Cardiac muscle cell (in vitro differentiated cells and primary cell): ENCODE measurements at regions not wholly inside any gene's neighbourhood (a gene's known extent, or its start where the extent isn't known, plus 50 kb on each side); places are given as distances from the start of the nearest gene placed in this dataset.
"Not testable (repeated sequence)": the region's sequence is repeated elsewhere in the genome, so short reads cannot be mapped to it uniquely, and the experiment has no call there.

Source experiments
- DNase-seq, 2 donors: peaks; one replicate each; pipeline versions ENCODE4 v3.0.0 to v3.0.0-alpha.2; 2010 to 2017; ENCODE audit warnings: low read depth in 1 of 2, low spot score in 1 of 2
- H3K27ac ChIP-seq: fragments of 200-600 bp; sonication (generic); 2 replicates; pipeline ENCODE4 v1.5.1; 2016
- H3K27me3 ChIP-seq: fragments of 200-600 bp; sonication (generic); 2 replicates; pipeline ENCODE4 v1.6.0; 2016; ENCODE audit warnings: control low read depth
- H3K36me3 ChIP-seq: fragments of 200-600 bp; sonication (generic); 2 replicates; pipeline ENCODE4 v1.5.1; 2016; ENCODE audit warnings: control low read depth
- H3K4me1 ChIP-seq: fragments of 200-600 bp; sonication (generic); 2 replicates; pipeline ENCODE4 v1.8.1; 2017; ENCODE audit warnings: low read depth, mild to moderate bottlenecking, mixed run types
- H3K4me3 ChIP-seq: fragments of 200-600 bp; sonication (generic); 2 replicates; pipeline ENCODE4 v1.5.1; 2016; ENCODE audit warnings: mild to moderate bottlenecking
- H3K9me3 ChIP-seq: fragments of 200-600 bp; sonication (generic); 2 replicates; pipeline ENCODE4 v1.5.1; 2017; ENCODE audit warnings: low read depth, mild to moderate bottlenecking, control low read depth
- TF ChIP-seq, protein P1 (sequence below): IDR thresholded peaks from 2 replicates; pipeline ENCODE4 v1.5.1; 2012; ENCODE audit warnings: low read depth, mild to moderate bottlenecking, low read length

DNA sequence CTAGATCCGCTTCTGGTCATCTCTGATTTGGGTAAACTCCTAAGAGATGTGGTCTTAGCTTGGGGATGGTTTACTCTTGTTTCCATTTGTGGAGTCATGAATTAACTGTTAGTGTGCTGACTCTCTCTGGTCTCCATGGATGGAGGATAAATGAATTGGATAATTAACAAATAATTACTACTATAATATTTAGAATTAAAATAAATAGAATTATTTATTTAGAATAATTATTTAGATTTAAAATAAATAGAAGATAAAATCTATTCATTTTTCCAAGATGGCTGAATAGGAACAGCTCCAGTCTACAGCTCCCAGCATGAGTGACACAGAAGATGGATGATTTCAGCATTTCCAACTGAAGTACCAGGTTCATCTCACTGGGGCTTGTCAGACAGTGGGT is 1587.4 kb upstream of the AGA start:
- no peaks in the 10 kb centered on the region for H3K4me1 ChIP-seq
- no peaks in the 10 kb centered on the region for H3K27me3 ChIP-seq
- TF ChIP-seq, protein P1, sequence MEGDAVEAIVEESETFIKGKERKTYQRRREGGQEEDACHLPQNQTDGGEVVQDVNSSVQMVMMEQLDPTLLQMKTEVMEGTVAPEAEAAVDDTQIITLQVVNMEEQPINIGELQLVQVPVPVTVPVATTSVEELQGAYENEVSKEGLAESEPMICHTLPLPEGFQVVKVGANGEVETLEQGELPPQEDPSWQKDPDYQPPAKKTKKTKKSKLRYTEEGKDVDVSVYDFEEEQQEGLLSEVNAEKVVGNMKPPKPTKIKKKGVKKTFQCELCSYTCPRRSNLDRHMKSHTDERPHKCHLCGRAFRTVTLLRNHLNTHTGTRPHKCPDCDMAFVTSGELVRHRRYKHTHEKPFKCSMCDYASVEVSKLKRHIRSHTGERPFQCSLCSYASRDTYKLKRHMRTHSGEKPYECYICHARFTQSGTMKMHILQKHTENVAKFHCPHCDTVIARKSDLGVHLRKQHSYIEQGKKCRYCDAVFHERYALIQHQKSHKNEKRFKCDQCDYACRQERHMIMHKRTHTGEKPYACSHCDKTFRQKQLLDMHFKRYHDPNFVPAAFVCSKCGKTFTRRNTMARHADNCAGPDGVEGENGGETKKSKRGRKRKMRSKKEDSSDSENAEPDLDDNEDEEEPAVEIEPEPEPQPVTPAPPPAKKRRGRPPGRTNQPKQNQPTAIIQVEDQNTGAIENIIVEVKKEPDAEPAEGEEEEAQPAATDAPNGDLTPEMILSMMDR: no peak

DNA sequence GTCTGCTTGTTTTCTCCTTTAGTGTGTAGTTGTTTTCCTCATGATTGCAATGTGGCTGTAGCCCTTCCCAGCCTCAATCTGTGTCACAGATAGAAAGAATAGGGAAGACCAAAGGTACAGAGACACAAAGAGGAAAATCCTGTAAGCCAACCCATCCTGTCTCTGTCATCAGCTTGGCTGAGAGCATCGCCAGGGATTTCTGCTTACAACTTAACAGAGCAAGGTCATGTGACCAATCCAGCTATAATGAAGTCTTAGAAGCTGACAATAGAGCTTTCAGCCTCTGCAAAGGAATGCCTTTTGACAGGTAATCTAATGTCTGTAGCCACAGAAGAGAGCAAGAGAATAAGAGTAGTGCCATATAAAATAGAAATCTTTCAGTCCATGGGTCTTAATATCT is 1598.0 kb upstream of the AGA start:
- no peaks in the 10 kb centered on the region for H3K4me1 ChIP-seq
- H3K36me3 ChIP-seq: no peaks in the 10 kb centered on the region
- no peak for DNase-seq
- H3K9me3 ChIP-seq: no peaks in the 10 kb centered on the region
- H3K27me3 ChIP-seq: no peaks in the 10 kb centered on the region
- H3K4me3 ChIP-seq: no peak overlapping the region
- TF ChIP-seq, protein P1: no peak
- no peak overlapping the region for H3K27ac ChIP-seq

More for the DNA sequence above, 1587.4 kb upstream of the AGA start:
- Histone ChIP-seq H3K36me3 (no peaks in the 10 kb centered on the region), H3K27ac (no peak overlapping the region), H3K9me3 (no peaks in the 10 kb centered on the region), H3K4me3 (no peak overlapping the region)
- no peak for DNase-seq

DNA sequence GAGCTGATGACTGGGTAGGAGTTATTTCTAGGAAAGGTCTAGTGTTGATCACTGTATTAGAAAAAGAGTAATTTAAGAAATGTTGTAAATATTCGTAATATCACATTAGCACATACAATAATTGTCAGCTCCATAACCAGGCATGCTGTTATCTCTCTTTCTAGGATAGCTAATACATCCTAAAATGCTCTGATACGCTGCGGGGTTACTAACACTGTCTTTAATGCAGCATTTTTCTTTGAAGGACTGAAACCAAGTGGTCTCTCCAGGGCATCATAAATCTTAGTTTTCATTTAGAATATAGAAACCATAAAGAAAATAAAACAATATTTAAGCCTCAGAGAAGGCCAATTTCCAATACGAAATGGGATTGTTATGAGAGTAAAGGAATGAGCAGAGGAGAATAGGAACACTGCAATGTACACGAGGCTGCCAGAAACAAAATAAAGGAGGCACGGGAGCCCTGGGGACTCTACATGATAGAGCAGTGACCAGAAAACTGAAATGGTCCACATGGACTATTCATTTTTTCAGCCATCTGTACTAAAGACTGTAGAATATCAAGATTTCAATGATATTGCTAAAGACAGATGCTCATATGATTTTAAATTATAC is 1606.7 kb upstream of the AGA start:
- Histone ChIP-seq H3K27me3 (no peaks in the 10 kb centered on the region), H3K9me3 (no peaks in the 10 kb centered on the region), H3K4me1 (no peaks in the 10 kb centered on the region), H3K36me3 (no peaks in the 10 kb centered on the region), H3K4me3 (no peak overlapping the region), H3K27ac (no peak overlapping the region)
- DNase-seq: no peak
- TF ChIP-seq, protein P1: no peak

DNA sequence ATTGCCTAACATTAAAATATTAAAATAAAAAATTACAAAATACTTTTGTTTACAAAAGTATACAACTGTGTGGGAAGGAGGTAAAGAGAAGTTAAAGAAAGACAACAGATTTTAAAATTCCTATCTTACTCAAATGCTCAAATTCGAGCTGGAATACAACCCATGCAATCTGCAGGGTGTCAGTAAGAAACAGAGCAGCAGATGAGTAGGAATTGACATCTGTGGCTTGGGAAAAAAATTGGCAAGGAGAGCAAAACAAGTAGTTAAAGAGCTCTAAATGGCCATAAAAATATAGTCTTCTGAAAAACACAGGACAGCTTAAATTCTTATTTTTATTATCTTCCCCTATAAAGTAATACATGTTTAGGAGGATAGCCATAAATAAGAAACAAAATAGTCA is 1609.0 kb upstream of the AGA start:
- no peak overlapping the region for H3K27ac ChIP-seq
- H3K36me3 ChIP-seq: no peaks in the 10 kb centered on the region
- no peak for DNase-seq
- TF ChIP-seq, protein P1: no peak
- H3K4me1 ChIP-seq: no peaks in the 10 kb centered on the region
- H3K9me3 ChIP-seq: no peaks in the 10 kb centered on the region
- no peaks in the 10 kb centered on the region for H3K27me3 ChIP-seq
- H3K4me3 ChIP-seq: no peak overlapping the region

DNA sequence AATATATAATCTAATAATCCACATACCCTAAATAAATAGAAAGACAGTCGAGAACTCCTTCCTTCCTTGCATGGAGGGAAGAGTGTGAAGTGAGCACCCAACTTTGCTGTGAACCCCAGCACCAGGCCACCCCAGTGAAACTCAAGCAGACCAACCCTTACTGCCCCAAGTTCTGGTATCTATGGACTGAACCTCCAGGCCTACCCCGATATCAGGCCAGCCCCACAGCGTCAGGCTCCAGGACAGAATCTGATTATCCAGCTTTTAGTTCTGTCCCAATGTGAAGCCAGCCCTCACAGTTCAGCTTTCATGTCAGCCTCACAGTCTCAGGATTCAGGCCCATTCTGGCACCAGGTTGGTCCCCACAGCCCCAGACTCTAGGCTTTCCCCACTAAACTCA is 1617.2 kb upstream of the AGA start:
- Histone ChIP-seq H3K4me1 (no peaks in the 10 kb centered on the region), H3K27ac (no peak overlapping the region), H3K4me3 (no peak overlapping the region), H3K9me3 (no peaks in the 10 kb centered on the region), H3K27me3 (no peaks in the 10 kb centered on the region), H3K36me3 (no peaks in the 10 kb centered on the region)
- TF ChIP-seq, protein P1: no peak
- no peak for DNase-seq

DNA sequence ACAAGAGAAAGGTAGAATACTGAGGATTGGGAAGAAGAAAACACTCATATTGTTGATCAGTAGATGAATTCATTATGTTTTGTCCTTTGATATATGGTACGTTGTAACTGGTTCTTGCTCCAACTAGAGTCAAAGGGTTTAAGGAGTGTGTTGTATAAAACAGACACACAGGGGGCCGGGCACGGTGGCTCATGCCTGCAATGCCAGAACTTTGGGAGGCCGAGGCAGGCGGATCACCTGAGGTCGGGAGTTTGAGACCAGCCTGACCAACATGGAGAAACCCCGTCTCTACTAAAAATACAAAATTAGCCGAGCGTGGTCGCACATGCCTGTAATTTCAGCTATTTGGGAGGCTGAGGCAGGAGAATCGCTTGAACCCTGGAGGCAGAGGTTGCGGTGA is 1624.0 kb upstream of the AGA start:
- not testable (repeated sequence) for DNase-seq, H3K27ac ChIP-seq, H3K27me3 ChIP-seq, H3K36me3 ChIP-seq, H3K9me3 ChIP-seq, H3K4me3 ChIP-seq, H3K4me1 ChIP-seq
